LNCAP (cell line): ENCODE measurements at regions not wholly inside any gene's neighbourhood (a gene's known extent, or its start where the extent isn't known, plus 50 kb on each side); places are given as distances from the start of the nearest gene placed in this dataset.

Experiments used
- TF ChIP-seq, protein P1 (sequence below): fragments of 450-650 bp; IDR thresholded peaks from 2 replicates; pipeline ENCODE4 v1.5.1; 2017; ENCODE audit warnings: mild to moderate bottlenecking

DNA sequence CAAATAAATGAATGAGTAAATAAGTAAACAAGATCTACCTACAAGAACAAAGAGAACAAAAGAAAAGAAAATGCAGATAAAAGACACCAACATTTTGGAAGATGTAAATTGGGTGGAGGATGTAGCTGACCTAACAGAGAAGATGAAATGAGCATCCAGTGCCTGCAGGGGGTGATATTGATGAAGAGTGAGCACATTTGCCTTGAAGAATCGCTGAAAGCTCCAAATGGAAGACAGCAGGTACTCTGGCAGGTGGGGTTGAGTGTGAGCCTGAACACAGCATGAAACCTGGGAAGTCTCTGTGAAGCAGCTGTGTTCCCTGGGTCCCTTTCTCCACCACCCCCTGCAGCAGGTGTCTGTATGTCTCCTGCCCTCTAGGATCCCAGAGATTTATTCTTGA lies 125.6 kb downstream of the NXNL2 start:
- TF ChIP-seq, protein P1, sequence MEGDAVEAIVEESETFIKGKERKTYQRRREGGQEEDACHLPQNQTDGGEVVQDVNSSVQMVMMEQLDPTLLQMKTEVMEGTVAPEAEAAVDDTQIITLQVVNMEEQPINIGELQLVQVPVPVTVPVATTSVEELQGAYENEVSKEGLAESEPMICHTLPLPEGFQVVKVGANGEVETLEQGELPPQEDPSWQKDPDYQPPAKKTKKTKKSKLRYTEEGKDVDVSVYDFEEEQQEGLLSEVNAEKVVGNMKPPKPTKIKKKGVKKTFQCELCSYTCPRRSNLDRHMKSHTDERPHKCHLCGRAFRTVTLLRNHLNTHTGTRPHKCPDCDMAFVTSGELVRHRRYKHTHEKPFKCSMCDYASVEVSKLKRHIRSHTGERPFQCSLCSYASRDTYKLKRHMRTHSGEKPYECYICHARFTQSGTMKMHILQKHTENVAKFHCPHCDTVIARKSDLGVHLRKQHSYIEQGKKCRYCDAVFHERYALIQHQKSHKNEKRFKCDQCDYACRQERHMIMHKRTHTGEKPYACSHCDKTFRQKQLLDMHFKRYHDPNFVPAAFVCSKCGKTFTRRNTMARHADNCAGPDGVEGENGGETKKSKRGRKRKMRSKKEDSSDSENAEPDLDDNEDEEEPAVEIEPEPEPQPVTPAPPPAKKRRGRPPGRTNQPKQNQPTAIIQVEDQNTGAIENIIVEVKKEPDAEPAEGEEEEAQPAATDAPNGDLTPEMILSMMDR = peak; percentile 59

DNA sequence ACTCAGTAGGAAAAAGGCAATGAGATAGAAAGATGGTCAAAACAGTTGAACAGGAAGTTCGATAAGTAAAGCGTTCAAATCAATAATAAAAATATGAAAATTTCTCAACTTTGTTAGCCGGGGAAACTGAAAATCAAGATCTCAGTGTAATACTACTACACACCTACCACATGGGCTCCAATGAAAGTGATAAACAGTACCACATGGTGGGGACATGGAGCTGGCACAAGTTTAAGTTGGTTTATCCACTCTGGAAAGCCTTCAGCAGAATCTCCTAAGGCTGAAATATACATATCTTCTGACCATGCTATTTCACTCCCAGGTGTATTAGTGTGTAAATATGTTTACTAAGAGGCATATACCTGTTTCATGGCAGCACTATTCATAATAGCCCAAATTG lies 126.8 kb downstream of the NXNL2 start:
- TF ChIP-seq, protein P1 = no peak

DNA sequence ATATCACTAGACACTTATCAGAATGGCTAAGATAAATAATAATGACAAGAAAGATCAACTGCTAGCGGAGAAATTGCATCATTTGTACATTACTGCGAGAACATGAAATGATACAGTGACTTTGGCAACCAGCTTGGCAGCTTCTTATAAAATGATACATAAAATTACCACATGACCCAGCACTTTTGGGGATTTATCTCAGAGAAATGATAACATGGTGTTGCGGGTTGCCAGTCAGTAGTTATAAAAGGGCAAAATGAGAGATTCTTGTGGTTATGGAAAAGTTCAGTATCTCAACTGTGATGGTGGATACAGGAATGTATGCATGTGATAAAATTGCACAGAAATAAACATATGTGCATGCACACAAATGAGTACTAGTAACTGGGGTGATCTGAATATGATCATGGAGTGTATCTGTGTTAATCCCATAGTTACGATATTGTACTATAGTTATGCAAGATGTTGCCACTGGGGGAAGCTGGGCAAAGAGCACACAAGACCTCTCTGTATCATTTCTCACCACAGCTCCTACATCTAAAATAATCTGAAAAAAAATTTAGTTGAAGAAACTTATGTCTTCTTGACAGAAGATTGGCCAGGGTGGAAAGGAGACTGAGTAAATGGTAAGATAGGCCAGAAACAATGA lies 128.9 kb downstream of the NXNL2 start:
- TF ChIP-seq, protein P1 = no peak

DNA sequence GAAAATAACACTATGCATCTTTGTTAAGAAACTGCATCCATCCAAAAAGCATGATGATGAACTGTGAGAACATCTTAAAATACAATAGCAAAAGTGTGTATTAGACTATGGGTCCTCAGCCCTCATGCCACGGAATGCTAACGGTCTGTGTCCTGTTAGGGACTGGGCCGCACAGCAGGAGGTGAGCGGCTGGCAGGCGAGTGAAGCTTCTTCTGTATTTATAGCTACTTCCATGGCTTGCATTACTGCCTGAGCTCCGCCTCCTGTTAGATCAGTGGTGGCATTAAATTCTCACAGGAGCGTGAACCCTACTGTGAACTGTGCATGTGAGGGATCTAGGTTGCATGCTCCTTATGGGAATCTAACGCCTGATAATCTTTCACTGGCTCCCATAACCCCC lies 129.8 kb downstream of the NXNL2 start:
- TF ChIP-seq, protein P1 = no peak

DNA sequence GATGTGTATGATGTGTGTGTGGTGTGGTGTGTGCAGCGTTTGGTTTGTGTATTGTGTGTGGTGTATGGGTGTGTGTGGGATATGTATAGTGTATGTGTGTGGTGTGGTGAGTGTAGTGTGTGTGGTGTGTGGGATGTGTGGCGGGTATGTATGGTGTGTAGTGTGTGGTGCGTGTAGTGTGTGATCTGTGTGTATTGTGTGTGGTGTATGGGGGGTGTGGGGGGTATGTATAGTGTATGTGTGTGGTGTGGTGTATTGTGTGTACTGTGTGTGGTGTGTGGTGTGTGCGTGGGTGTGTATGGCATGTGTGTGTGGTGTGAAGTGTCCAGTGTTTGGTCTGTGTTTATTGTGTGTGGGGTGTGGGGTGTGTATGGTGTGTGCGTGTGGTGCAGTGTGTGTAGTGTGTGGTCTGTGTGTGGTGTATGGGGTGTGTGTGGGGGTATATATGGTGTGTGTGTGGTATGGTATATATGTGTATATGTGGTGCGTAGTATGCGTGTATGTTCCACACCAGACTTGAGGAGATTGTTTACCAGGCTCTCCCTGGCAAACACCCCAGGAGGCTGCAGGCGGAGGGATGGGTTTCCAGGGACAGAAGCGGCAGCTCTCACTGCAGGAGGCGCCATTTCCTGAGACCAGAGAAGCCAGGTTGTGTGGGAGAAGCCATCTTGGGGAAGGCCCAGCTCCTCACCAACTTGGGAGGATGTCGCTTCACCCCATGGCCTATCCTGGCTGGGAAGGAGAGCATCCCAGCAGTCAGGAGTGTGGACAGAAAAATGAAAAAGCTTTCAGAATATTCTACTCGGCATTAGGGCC lies 138.1 kb downstream of the NXNL2 start:
- TF ChIP-seq, protein P1 = no peak

DNA sequence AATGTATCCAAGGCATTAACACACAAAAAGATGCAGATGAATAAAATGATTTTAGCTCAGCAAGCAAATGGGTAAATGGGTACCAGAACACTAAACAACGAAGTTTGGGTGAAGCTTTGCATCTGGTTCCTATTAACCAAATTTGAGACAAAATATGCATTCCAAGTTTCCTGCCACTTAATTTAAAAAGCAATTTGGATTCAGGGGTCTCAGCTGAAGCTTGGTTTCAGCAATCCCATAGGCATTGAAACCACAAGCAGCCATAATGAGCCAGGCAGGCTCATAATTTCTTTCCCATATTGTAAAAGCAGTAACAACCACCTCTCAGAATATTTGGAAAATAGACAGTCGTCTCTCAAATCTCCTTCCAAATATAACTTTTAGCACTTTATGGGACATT lies 138.9 kb downstream of the NXNL2 start:
- TF ChIP-seq, protein P1 = no peak

DNA sequence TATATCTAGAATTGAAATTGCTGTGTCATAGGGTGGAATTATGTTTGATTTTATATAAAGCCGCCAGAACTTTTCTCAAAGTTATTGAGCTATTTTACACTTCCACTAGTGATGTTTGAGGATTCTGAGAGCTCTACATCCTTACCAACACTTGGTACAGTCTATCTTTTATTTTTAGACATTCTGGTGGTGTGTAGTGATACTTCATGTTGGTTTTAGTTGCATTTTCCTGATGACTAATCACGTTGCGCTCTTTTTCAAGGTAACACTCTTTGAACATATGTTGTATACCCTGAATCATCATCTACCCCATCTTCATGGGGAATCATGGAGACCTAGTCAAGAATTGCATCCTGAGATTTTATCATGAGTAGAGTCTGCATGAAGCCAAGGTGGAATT lies 141.7 kb downstream of the NXNL2 start:
- TF ChIP-seq, protein P1 = no peak
